ENCODE measurements at regions not wholly inside any gene's neighbourhood (a gene's known extent, or its start where the extent isn't known, plus 50 kb on each side); places are given as distances from the start of the nearest gene placed in this dataset.

- TF ChIP-seq CTCF (IDR thresholded peaks at IDR 0.05) (no peak), POLR2A (IDR thresholded peaks at IDR 0.05) (no peak)
These were observed 72.9 kb upstream of the APCDD1 start for GRCh38 chr18:10381516-10381915.
